SU-DHL-6 (cell line): ENCODE measurements at regions not wholly inside any gene's neighbourhood (a gene's known extent, or its start where the extent isn't known, plus 50 kb on each side); places are given as distances from the start of the nearest gene placed in this dataset.
"Not testable (repeated sequence)": the region's sequence is repeated elsewhere in the genome, so short reads cannot be mapped to it uniquely, and the experiment has no call there.

Source experiments
- H2AFZ ChIP-seq: fragments of 200-600 bp; sonication (generic); 2 replicates; pipeline ENCODE4 v1.6.1; 2014; ENCODE audit warnings: low read depth, mild to moderate bottlenecking, moderate library complexity, mixed read lengths, antibody characterized with exemption, low read length; ENCODE audit not compliant: severe bottlenecking
- H3F3A ChIP-seq: fragments of 200-600 bp; shearing (Covaris generic); 2 replicates; pipeline ENCODE4 v1.6.0; 2016; ENCODE audit warnings: antibody characterized with exemption, mild to moderate bottlenecking; ENCODE audit not compliant: insufficient read depth
- H3K27ac ChIP-seq: fragments of 200-600 bp; sonication (generic); 2 replicates; pipeline ENCODE4 v1.5.1; 2016; ENCODE audit warnings: low read depth, mild to moderate bottlenecking, low read length, moderate library complexity, mixed read lengths
- H3K27me3 ChIP-seq: fragments of 200-600 bp; sonication (generic), shearing (Covaris generic); 2 replicates; pipeline ENCODE4 v1.6.0; 2014; ENCODE audit warnings: mild to moderate bottlenecking, low read length
- H3K36me3 ChIP-seq: fragments of 200-600 bp; sonication (generic); 2 replicates; pipeline ENCODE4 v1.6.1; 2014; ENCODE audit warnings: mild to moderate bottlenecking, low read length, mixed read lengths
- H3K4me2 ChIP-seq: fragments of 300-600, 200-600 bp; shearing (Covaris generic), sonication (generic); 2 replicates; pipeline ENCODE4 v1.6.0; 2014; ENCODE audit warnings: low read length, low read depth, mild to moderate bottlenecking; ENCODE audit not compliant: poor library complexity, severe bottlenecking
- H3K4me3 ChIP-seq: fragments of 200-600 bp; sonication (generic); 2 replicates; pipeline ENCODE4 v1.5.1; 2014; ENCODE audit warnings: antibody characterized with exemption, low read length, mild to moderate bottlenecking, mixed read lengths; ENCODE audit not compliant: insufficient read depth, poor library complexity, severe bottlenecking
- H3K79me2 ChIP-seq: fragments of 200-600 bp; sonication (generic); 2 replicates; pipeline ENCODE4 v1.6.1; 2014; ENCODE audit warnings: mild to moderate bottlenecking, low read length, moderate library complexity; ENCODE audit not compliant: insufficient read depth
- H3K9ac ChIP-seq: fragments of 200-600 bp; sonication (generic); 2 replicates; pipeline ENCODE4 v1.7.0; 2014; ENCODE audit warnings: mild to moderate bottlenecking, low read length
- H3K9me2 ChIP-seq: fragments of 200-600 bp; sonication (generic); replicated peaks from 2 replicates; pipeline ENCODE4 v1.6.1; 2014; ENCODE audit warnings: low read length; ENCODE audit not compliant: insufficient read depth
- H3K9me3 ChIP-seq: fragments of 200-600 bp; sonication (generic); 2 replicates; pipeline ENCODE4 v1.6.1; 2014; ENCODE audit warnings: low read length, mixed read lengths; ENCODE audit not compliant: insufficient read depth
- H4K20me1 ChIP-seq: fragments of 200-600 bp; sonication (generic); 2 replicates; pipeline ENCODE4 v1.6.1; 2014; ENCODE audit warnings: low read depth, mild to moderate bottlenecking, antibody characterized with exemption, low read length, moderate library complexity, mixed read lengths
- CTCF ChIP-seq: fragments of 200-600 bp; sonication (generic); IDR thresholded peaks from one replicate; pipeline ENCODE4 v1.5.1; 2017; ENCODE audit warnings: antibody characterized with exemption, mild to moderate bottlenecking, low read length, moderate library complexity; ENCODE audit not compliant: insufficient read depth, poor library complexity, severe bottlenecking
- EZH2phosphoT487 ChIP-seq: fragments of 200-600 bp; sonication (generic), shearing (Covaris generic); conservative IDR thresholded peaks from 2 replicates; pipeline ENCODE4 v1.6.1; 2018; ENCODE audit warnings: mild to moderate bottlenecking, antibody characterized with exemption, low read length, moderate library complexity, mixed read lengths

- no peak overlapping the region for H3K4me3 ChIP-seq
- H3K9me2 ChIP-seq: no peaks in the 10 kb centered on the region
- no peaks in the 10 kb centered on the region for H3K79me2 ChIP-seq
- TF ChIP-seq EZH2phosphoT487: no peak
- H3K9ac ChIP-seq: no peak overlapping the region
- no peak overlapping the region for H2AFZ ChIP-seq
- no peaks in the 10 kb centered on the region for H3F3A ChIP-seq
- H3K4me2 ChIP-seq: no peak overlapping the region
- H3K36me3 ChIP-seq: no peaks in the 10 kb centered on the region
- H4K20me1 ChIP-seq: no peaks in the 10 kb centered on the region
- H3K27ac ChIP-seq: no peak overlapping the region
- H3K9me3 ChIP-seq: peaks cover 7% of the 10 kb centered on the region; the same call in 1 of the 2 replicates
- H3K27me3 ChIP-seq: no peaks in the 10 kb centered on the region
Measured at GRCh38 chr19:22523940-22524339, 101.8 kb upstream of the ZNF98 start.

GRCh38 chr19:22519562-22519961, 97.4 kb upstream of the ZNF98 start:
- not testable (repeated sequence) for H3K4me3 ChIP-seq, H3K9me2 ChIP-seq, H3K79me2 ChIP-seq, H2AFZ ChIP-seq, H3F3A ChIP-seq, H3K27ac ChIP-seq, H3K9me3 ChIP-seq, H3K4me2 ChIP-seq, H3K36me3 ChIP-seq, H3K27me3 ChIP-seq, H3K9ac ChIP-seq, H4K20me1 ChIP-seq

- H3K9me3 ChIP-seq: no peaks in the 10 kb centered on the region; the same call in 1 of the 2 replicates
- no peak for TF ChIP-seq CTCF
- TF ChIP-seq EZH2phosphoT487: no peak
- H3K36me3 ChIP-seq: no peaks in the 10 kb centered on the region
Measured at GRCh38 chr19:22519152-22519551, 97.0 kb upstream of the ZNF98 start.

GRCh38 chr19:22517496-22518411, 95.6 kb upstream of the ZNF98 start:
- Histone ChIP-seq H3F3A (no peaks in the 10 kb centered on the region), H2AFZ (no peak overlapping the region), H3K36me3 (no peaks in the 10 kb centered on the region), H3K9me3 (no peaks in the 10 kb centered on the region), H3K4me3 (no peak overlapping the region), H4K20me1 (no peaks in the 10 kb centered on the region), H3K9me2 (no peaks in the 10 kb centered on the region), H3K79me2 (no peaks in the 10 kb centered on the region), H3K4me2 (no peak overlapping the region), H3K27me3 (no peaks in the 10 kb centered on the region), H3K9ac (no peak overlapping the region), H3K27ac (no peak overlapping the region)
- TF ChIP-seq EZH2phosphoT487: no peak

More at GRCh38 chr19:22519152-22519551, 97.0 kb upstream of the ZNF98 start:
- Histone ChIP-seq H3K4me3 (no peak overlapping the region), H3K27ac (no peak overlapping the region), H3K9me2 (no peaks in the 10 kb centered on the region), H3K9ac (no peak overlapping the region), H2AFZ (no peak overlapping the region), H3K4me2 (no peak overlapping the region), H4K20me1 (no peaks in the 10 kb centered on the region), H3K79me2 (no peaks in the 10 kb centered on the region), H3K27me3 (no peaks in the 10 kb centered on the region), H3F3A (no peaks in the 10 kb centered on the region)
